KMS-11 (cell line): ENCODE measurements at regions not wholly inside any gene's neighbourhood (a gene's known extent, or its start where the extent isn't known, plus 50 kb on each side); places are given as distances from the start of the nearest gene placed in this dataset.

Experiments
- H2AFZ ChIP-seq: fragments of 200-600 bp; sonication (generic); 2 replicates; pipeline ENCODE4 v1.6.1; 2016; ENCODE audit warnings: antibody characterized with exemption, mixed run types, low read depth
- H3K27ac ChIP-seq: fragments of 200-600 bp; sonication (generic); 2 replicates; pipeline ENCODE4 v1.6.1; 2016; ENCODE audit warnings: mild to moderate bottlenecking, mixed run types
- H3K27me3 ChIP-seq: fragments of 200-600 bp; sonication (generic); 2 replicates; pipeline ENCODE4 v1.6.1; 2017; ENCODE audit warnings: mild to moderate bottlenecking, low read depth, mixed run types, moderate library complexity; ENCODE audit not compliant: insufficient read depth
- H3K36me3 ChIP-seq: fragments of 200-600 bp; sonication (generic); 2 replicates; pipeline ENCODE4 v1.6.1; 2017; ENCODE audit warnings: mild to moderate bottlenecking, mixed run types; ENCODE audit not compliant: insufficient read depth
- H3K4me1 ChIP-seq: fragments of 200-600 bp; sonication (generic); 2 replicates; pipeline ENCODE4 v1.6.1; 2016; ENCODE audit warnings: mild to moderate bottlenecking, low read depth, mixed run types; ENCODE audit not compliant: poor library complexity, severe bottlenecking
- H3K4me2 ChIP-seq: fragments of 200-600 bp; sonication (generic); 2 replicates; pipeline ENCODE4 v1.7.0; 2016; ENCODE audit warnings: mild to moderate bottlenecking, mixed run types
- H3K4me3 ChIP-seq: fragments of 200-600 bp; sonication (generic); IDR thresholded peaks from 2 replicates; pipeline ENCODE4 v1.6.1; 2017; ENCODE audit warnings: low read depth, low read length, mixed read lengths; ENCODE audit not compliant: insufficient read depth
- H3K79me2 ChIP-seq: fragments of 200-600 bp; sonication (generic); 2 replicates; pipeline ENCODE4 v1.6.1; 2016; ENCODE audit warnings: low read depth, mixed run types; ENCODE audit not compliant: insufficient read depth
- H3K9ac ChIP-seq: fragments of 200-600 bp; sonication (generic); 2 replicates; pipeline ENCODE4 v1.6.1; 2016; ENCODE audit warnings: mild to moderate bottlenecking, mixed run types
- H4K20me1 ChIP-seq: fragments of 200-600 bp; sonication (generic); 2 replicates; pipeline ENCODE4 v1.6.1; 2016; ENCODE audit warnings: mild to moderate bottlenecking, mixed run types; ENCODE audit not compliant: insufficient read depth
- CTCF ChIP-seq: fragments of 200-600 bp; sonication (generic); conservative IDR thresholded peaks from 2 replicates; pipeline ENCODE4 v1.6.1; 2017; ENCODE audit warnings: low read depth, mild to moderate bottlenecking, antibody characterized with exemption, low read length, moderate library complexity, mixed read lengths

GRCh38 chr7:3152714-3153113 lies 109.0 kb upstream of the CARD11 start:
- Histone ChIP-seq H3K4me3 (no peak overlapping the region), H2AFZ (no peak overlapping the region), H3K36me3 (no peaks in the 10 kb centered on the region), H3K79me2 (no peaks in the 10 kb centered on the region), H3K27me3 (no peaks in the 10 kb centered on the region), H3K9ac (no peak overlapping the region), H3K4me2 (no peak overlapping the region), H4K20me1 (no peaks in the 10 kb centered on the region), H3K27ac (no peak overlapping the region), H3K4me1 (no peaks in the 10 kb centered on the region)
- no peak for TF ChIP-seq CTCF

GRCh38 chr7:3153118-3153517 lies 109.5 kb upstream of the CARD11 start:
- H3K79me2 ChIP-seq: no peaks in the 10 kb centered on the region
- no peak for TF ChIP-seq CTCF
- H3K27me3 ChIP-seq: no peaks in the 10 kb centered on the region
- no peak overlapping the region for H3K4me3 ChIP-seq
- H4K20me1 ChIP-seq: no peaks in the 10 kb centered on the region
- no peak overlapping the region for H3K9ac ChIP-seq
- no peak overlapping the region for H2AFZ ChIP-seq
- no peak overlapping the region for H3K27ac ChIP-seq
- no peaks in the 10 kb centered on the region for H3K36me3 ChIP-seq
- H3K4me1 ChIP-seq: no peaks in the 10 kb centered on the region
- H3K4me2 ChIP-seq: no peak overlapping the region

- Histone ChIP-seq H3K27me3 (no peaks in the 10 kb centered on the region), H3K4me3 (no peak overlapping the region), H3K27ac (no peak overlapping the region), H3K4me1 (no peaks in the 10 kb centered on the region), H3K4me2 (no peak overlapping the region), H2AFZ (no peak overlapping the region), H3K79me2 (no peaks in the 10 kb centered on the region), H4K20me1 (no peaks in the 10 kb centered on the region), H3K9ac (no peak overlapping the region), H3K36me3 (no peaks in the 10 kb centered on the region)
- TF ChIP-seq CTCF: no peak
Observed at GRCh38 chr7:3154317-3154716, 110.7 kb upstream of the CARD11 start.

GRCh38 chr7:3154881-3155494 lies 111.3 kb upstream of the CARD11 start:
- Histone ChIP-seq H3K27me3 (no peaks in the 10 kb centered on the region), H3K9ac (no peak overlapping the region), H2AFZ (no peak overlapping the region), H3K4me1 (no peaks in the 10 kb centered on the region), H4K20me1 (no peaks in the 10 kb centered on the region), H3K4me3 (no peak overlapping the region), H3K79me2 (no peaks in the 10 kb centered on the region), H3K36me3 (no peaks in the 10 kb centered on the region), H3K4me2 (no peak overlapping the region), H3K27ac (no peak overlapping the region)
- TF ChIP-seq CTCF: peak; percentile 86
